B cell (primary cell): ENCODE measurements at regions not wholly inside any gene's neighbourhood (a gene's known extent, or its start where the extent isn't known, plus 50 kb on each side); places are given as distances from the start of the nearest gene placed in this dataset.

Experiments used
- CTCF ChIP-seq: fragments of 200-600 bp; IDR thresholded peaks from one replicate; pipeline ENCODE4 v1.8.0; 2022; ENCODE audit warnings: antibody characterized with exemption, mild to moderate bottlenecking
- EZH2 ChIP-seq: IDR thresholded peaks from 2 replicates; pipeline ENCODE4 v1.6.1; 2012; ENCODE audit warnings: borderline replicate concordance, low read depth, mild to moderate bottlenecking, moderate library complexity, low read length; ENCODE audit not compliant: insufficient read depth, poor library complexity, severe bottlenecking

DNA sequence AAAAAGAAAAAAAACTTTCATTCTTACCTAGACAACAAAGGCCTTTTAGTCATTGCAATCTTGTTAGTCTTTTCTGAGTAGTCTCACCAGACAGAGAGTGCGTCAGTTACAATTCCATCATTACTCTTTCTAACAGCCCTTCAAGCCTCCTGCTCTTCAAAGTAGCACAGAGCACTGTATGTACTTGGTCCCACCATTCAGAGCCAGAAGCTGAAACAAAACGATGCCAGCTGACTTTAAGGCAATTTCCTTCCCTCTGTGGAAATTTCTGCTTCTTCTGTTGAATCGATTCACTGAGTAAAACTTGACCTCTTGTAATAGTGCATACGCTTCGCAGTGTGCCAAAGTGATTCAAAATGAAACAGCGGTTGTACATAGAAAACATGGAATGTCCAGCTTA, 57.7 kb upstream of the TENM3 start:
- TF ChIP-seq CTCF: no peak
- TF ChIP-seq EZH2: no peak
